Caco-2 (cell line): ENCODE measurements at regions not wholly inside any gene's neighbourhood (a gene's known extent, or its start where the extent isn't known, plus 50 kb on each side); places are given as distances from the start of the nearest gene placed in this dataset.

ENCODE experiments used
- BruUV-seq: library from RNA; stranded (reverse); fragments of 400-500 nt; replicated peaks from 2 replicates; lab custom pipeline; 2021; lab: Mats Ljungman, UMichigan
- CTCF ChIA-PET: fragments of 300-600 bp; sonication (Branson Sonifier 250); formaldehyde crosslinking; loops from one replicate; lab custom pipeline; 2022; ENCODE audit warnings: antibody characterized with exemption; lab: Charles Lee
- POLR2A ChIA-PET: fragments of 300-600 bp; sonication (Branson Sonifier 250); formaldehyde crosslinking; loops from one replicate; lab custom pipeline; 2022; ENCODE audit warnings: antibody characterized with exemption; lab: Charles Lee
- DNase-seq, 2 experiments: peaks; one replicate each; pipeline versions ENCODE4 v3.0.0 to v3.0.0-alpha.2; 2020 to 2022
- H3K27me3 ChIP-seq: replicated peaks from 2 replicates; pipeline ENCODE4 v1.6.0; 2011; ENCODE audit warnings: low read length; ENCODE audit not compliant: control insufficient read depth, insufficient read depth
- H3K36me3 ChIP-seq: 2 replicates; pipeline ENCODE4 v1.5.1; 2011; ENCODE audit warnings: low read length; ENCODE audit not compliant: control insufficient read depth, insufficient read depth
- H3K4me1 ChIP-seq: fragments of 250-450 bp; sonication (Bioruptor Pico); 2 replicates; pipeline ENCODE4 v1.5.1; 2020; ENCODE audit warnings: mild to moderate bottlenecking
- H3K4me3 ChIP-seq: 2 replicates; pipeline ENCODE4 v1.5.1; 2011; ENCODE audit warnings: low read depth, mild to moderate bottlenecking, control low read depth, low read length
- H3K9me3 ChIP-seq: fragments of 250-450 bp; sonication (Bioruptor Pico); 2 replicates; pipeline ENCODE4 v1.5.1; 2020; ENCODE audit warnings: mild to moderate bottlenecking, moderate library complexity
- H3K27ac Mint-ChIP-seq: one replicate; pipeline ENCODE4 v1.8.0; 2022; ENCODE audit warnings: mixed read lengths; ENCODE audit not compliant: unreplicated experiment
- H3K27me3 Mint-ChIP-seq: one replicate; pipeline ENCODE4 v1.8.0; 2022; ENCODE audit warnings: mixed read lengths; ENCODE audit not compliant: insufficient read depth, unreplicated experiment
- H3K36me3 Mint-ChIP-seq: one replicate; pipeline ENCODE4 v1.8.0; 2022; ENCODE audit warnings: mild to moderate bottlenecking, mixed read lengths; ENCODE audit not compliant: insufficient read depth, unreplicated experiment
- H3K4me1 Mint-ChIP-seq: one replicate; pipeline ENCODE4 v1.8.0; 2022; ENCODE audit warnings: low read depth, mixed read lengths; ENCODE audit not compliant: unreplicated experiment
- H3K4me3 Mint-ChIP-seq: one replicate; pipeline ENCODE4 v1.8.0; 2022; ENCODE audit warnings: mild to moderate bottlenecking, moderate library complexity, mixed read lengths; ENCODE audit not compliant: unreplicated experiment
- H3K9me3 Mint-ChIP-seq: one replicate; pipeline ENCODE4 v1.8.0; 2022; ENCODE audit warnings: mixed read lengths; ENCODE audit not compliant: unreplicated experiment
- intact Hi-C: fragments of 100-400 bp; cut with micrococcal nuclease; formaldehyde crosslinking; loops from one replicate; pipeline ENCODE4 v1.10.0; 2022; ENCODE audit not compliant: unreplicated experiment
- TF ChIP-seq, protein P1 (sequence below), 2 experiments: fragments of 200-600 bp in 1 of 2; IDR thresholded peaks; 1 replicate in 1 of 2; 2 replicates in 1 of 2; pipeline versions ENCODE4 v1.5.1 to v1.8.0; 2011 to 2022; ENCODE audit warnings: antibody characterized with exemption in 1 of 2, control low read depth in 1 of 2, inconsistent platforms in 1 of 2, low read depth in 1 of 2, low read length in 1 of 2, mild to moderate bottlenecking in 1 of 2, moderate library complexity in 1 of 2; ENCODE audit not compliant: insufficient read depth in 1 of 2, severe bottlenecking in 1 of 2, unreplicated experiment in 1 of 2

- no peaks in the 10 kb centered on the region for H3K27me3 Mint-ChIP-seq
- POLR2A ChIA-PET, result no interaction called here
Observed at GRCh38 chr14:22210026-22210425, 379.0 kb downstream of the DAD1 start.

GRCh38 chr14:22203036-22203435, 386.0 kb downstream of the DAD1 start:
- Histone ChIP-seq H3K36me3 (no peaks in the 10 kb centered on the region), H3K4me3 (no peak overlapping the region), H3K4me1 (no peaks in the 10 kb centered on the region; the same call in 1 of the 2 replicates), H3K27me3 (no peaks in the 10 kb centered on the region), H3K9me3 (no peaks in the 10 kb centered on the region; the same call in 1 of the 2 replicates)
- CTCF ChIA-PET, result interaction anchor here (1.3 kb wide), 1 partner anchor 19 kb away, joined by 5 read pairs; no protein-coding TSS in a partner anchor
- no peaks in the 10 kb centered on the region for H3K36me3 Mint-ChIP-seq
- intact Hi-C loops, result loop anchor here (2.0 to 5.0 kb wide), 2 partner anchors 16 to 174 kb away; no protein-coding TSS in a partner anchor
- peaks cover 2% of the 10 kb centered on the region for H3K9me3 Mint-ChIP-seq
- no peak overlapping the region for H3K27ac Mint-ChIP-seq
- BruUV-seq, result no TSS peak
- POLR2A ChIA-PET, result no interaction called here
- H3K4me1 Mint-ChIP-seq, result no peaks in the 10 kb centered on the region
- H3K27me3 Mint-ChIP-seq, result no peaks in the 10 kb centered on the region
- TF ChIP-seq, protein P1, sequence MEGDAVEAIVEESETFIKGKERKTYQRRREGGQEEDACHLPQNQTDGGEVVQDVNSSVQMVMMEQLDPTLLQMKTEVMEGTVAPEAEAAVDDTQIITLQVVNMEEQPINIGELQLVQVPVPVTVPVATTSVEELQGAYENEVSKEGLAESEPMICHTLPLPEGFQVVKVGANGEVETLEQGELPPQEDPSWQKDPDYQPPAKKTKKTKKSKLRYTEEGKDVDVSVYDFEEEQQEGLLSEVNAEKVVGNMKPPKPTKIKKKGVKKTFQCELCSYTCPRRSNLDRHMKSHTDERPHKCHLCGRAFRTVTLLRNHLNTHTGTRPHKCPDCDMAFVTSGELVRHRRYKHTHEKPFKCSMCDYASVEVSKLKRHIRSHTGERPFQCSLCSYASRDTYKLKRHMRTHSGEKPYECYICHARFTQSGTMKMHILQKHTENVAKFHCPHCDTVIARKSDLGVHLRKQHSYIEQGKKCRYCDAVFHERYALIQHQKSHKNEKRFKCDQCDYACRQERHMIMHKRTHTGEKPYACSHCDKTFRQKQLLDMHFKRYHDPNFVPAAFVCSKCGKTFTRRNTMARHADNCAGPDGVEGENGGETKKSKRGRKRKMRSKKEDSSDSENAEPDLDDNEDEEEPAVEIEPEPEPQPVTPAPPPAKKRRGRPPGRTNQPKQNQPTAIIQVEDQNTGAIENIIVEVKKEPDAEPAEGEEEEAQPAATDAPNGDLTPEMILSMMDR (IDR thresholded peaks at IDR 0.05; ENCODE audit: insufficient read depth in 1 of 2, low read depth in 1 of 2, low read length in 1 of 2, severe bottlenecking in 1 of 2, unreplicated experiment in 1 of 2), result no peak
- H3K4me3 Mint-ChIP-seq, result no peak overlapping the region
- DNase-seq, result no peak

More at GRCh38 chr14:22210026-22210425, 379.0 kb downstream of the DAD1 start:
- no peak for DNase-seq
- no peak overlapping the region for H3K4me3 Mint-ChIP-seq
- TF ChIP-seq, protein P1 (IDR thresholded peaks at IDR 0.05; ENCODE audit: insufficient read depth in 1 of 2, low read depth in 1 of 2, low read length in 1 of 2, severe bottlenecking in 1 of 2, unreplicated experiment in 1 of 2), result no peak
- CTCF ChIA-PET, result interaction anchor here (1.1 kb wide), 1 partner anchor 9 kb away, joined by 4 read pairs; no protein-coding TSS in a partner anchor
- H3K4me1 Mint-ChIP-seq, result no peaks in the 10 kb centered on the region
- H3K36me3 Mint-ChIP-seq, result no peaks in the 10 kb centered on the region
- no peaks in the 10 kb centered on the region for H3K9me3 Mint-ChIP-seq
- Histone ChIP-seq H3K9me3 (no peaks in the 10 kb centered on the region), H3K27me3 (no peaks in the 10 kb centered on the region), H3K4me3 (no peak overlapping the region), H3K36me3 (no peaks in the 10 kb centered on the region), H3K4me1 (0 out of 2 replicates have a peak, but pooled peaks cover 4% of the 10 kb centered on the region)
- BruUV-seq, result no TSS peak
- no peak overlapping the region for H3K27ac Mint-ChIP-seq
- intact Hi-C loops, result no loop called here

DNA sequence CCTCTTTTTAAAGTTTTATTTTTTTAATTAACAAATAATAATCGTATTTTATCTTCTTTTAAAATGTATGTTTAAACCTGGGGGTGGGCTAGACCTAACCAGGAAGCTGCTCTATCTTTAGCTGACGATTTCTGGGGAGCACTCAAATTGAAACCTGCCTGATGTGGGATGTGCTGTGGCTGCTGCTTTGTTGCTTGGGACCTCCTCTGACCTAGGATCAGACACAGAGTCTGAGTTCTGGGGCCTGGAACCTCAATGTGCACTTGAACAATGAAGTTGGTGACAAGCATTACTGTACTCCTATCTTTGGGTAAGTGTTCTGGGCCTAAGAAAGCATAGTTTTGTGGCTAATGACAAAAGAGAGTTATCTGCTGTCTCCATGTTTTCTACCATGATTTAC, 386.7 kb downstream of the DAD1 start:
- TF ChIP-seq, protein P1 (IDR thresholded peaks at IDR 0.05; ENCODE audit: insufficient read depth in 1 of 2, low read depth in 1 of 2, low read length in 1 of 2, severe bottlenecking in 1 of 2, unreplicated experiment in 1 of 2), result no peak
- no peaks in the 10 kb centered on the region for H3K27me3 Mint-ChIP-seq
- H3K4me3 Mint-ChIP-seq, result no peak overlapping the region
- POLR2A ChIA-PET, result no interaction called here
- peaks cover 9% of the 10 kb centered on the region for H3K9me3 Mint-ChIP-seq
- no peak for DNase-seq
- no peaks in the 10 kb centered on the region; the same call in 1 of the 2 replicates for H3K4me1 ChIP-seq
- no peak overlapping the region for H3K4me3 ChIP-seq
- CTCF ChIA-PET, result interaction anchor here (0.7 to 1.3 kb wide), 2 partner anchors 19 to 62 kb away, joined by 3 to 5 read pairs; no protein-coding TSS in a partner anchor
- no peak overlapping the region for H3K27ac Mint-ChIP-seq
- H3K27me3 ChIP-seq, result no peaks in the 10 kb centered on the region
- H3K36me3 Mint-ChIP-seq, result no peaks in the 10 kb centered on the region
- no peaks in the 10 kb centered on the region for H3K4me1 Mint-ChIP-seq
- H3K9me3 ChIP-seq, result no peaks in the 10 kb centered on the region; the same call in 1 of the 2 replicates
- intact Hi-C loops, result loop anchor here (2.0 to 5.0 kb wide), 2 partner anchors 16 to 175 kb away; no protein-coding TSS in a partner anchor
- no peaks in the 10 kb centered on the region for H3K36me3 ChIP-seq
- no TSS peak for BruUV-seq
